ENCODE measurements at regions not wholly inside any gene's neighbourhood (a gene's known extent, or its start where the extent isn't known, plus 50 kb on each side); places are given as distances from the start of the nearest gene placed in this dataset.

DNA sequence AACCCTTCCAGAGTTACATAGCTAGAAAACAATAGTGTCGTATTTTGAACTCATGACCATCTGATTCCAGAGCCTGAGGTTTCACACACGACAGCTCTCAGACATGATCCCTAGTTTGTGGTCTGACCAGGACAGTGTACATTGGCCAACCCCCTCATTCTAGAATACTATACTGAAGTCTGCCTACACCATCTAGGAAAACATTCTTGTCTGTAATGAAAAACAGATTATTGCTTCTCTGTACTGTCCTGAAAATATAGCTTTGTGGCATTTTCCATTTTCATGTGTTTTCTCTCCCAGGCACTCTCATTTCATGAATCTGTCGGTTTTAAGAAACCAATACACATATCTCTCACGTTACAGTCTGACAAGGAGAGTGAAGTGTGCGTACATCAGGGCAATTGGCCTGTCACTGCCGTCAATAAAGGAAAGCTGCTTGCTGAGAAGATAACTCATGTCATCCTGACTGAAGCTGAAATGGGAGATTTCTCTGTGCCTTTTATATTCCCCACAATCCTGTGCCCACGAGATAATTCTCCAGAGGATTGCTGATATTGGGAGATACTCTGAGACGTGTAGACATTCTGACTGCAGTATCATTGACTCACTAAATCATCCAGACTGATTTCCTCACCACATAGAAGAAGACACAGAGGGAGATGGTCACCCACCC, 585.6 kb downstream of the PLPP3 start:
- TF ChIP-seq, protein P1, sequence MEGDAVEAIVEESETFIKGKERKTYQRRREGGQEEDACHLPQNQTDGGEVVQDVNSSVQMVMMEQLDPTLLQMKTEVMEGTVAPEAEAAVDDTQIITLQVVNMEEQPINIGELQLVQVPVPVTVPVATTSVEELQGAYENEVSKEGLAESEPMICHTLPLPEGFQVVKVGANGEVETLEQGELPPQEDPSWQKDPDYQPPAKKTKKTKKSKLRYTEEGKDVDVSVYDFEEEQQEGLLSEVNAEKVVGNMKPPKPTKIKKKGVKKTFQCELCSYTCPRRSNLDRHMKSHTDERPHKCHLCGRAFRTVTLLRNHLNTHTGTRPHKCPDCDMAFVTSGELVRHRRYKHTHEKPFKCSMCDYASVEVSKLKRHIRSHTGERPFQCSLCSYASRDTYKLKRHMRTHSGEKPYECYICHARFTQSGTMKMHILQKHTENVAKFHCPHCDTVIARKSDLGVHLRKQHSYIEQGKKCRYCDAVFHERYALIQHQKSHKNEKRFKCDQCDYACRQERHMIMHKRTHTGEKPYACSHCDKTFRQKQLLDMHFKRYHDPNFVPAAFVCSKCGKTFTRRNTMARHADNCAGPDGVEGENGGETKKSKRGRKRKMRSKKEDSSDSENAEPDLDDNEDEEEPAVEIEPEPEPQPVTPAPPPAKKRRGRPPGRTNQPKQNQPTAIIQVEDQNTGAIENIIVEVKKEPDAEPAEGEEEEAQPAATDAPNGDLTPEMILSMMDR (IDR thresholded peaks at IDR 0.05): no peak
- no peak for TF ChIP-seq POLR2A (IDR thresholded peaks at IDR 0.05)
- no peak for TF ChIP-seq EP300 (IDR thresholded peaks at IDR 0.05)

Data from tibial nerve (tissue), 4 donors.